A549 (cell line): ENCODE measurements at regions not wholly inside any gene's neighbourhood (a gene's known extent, or its start where the extent isn't known, plus 50 kb on each side); places are given as distances from the start of the nearest gene placed in this dataset.

Experiments
- ESRRA ChIP-seq: fragments of 150-350 bp; IDR thresholded peaks from 2 replicates; pipeline ENCODE4 v1.6.1; 2014; ENCODE audit warnings: mild to moderate bottlenecking, low read length, borderline replicate concordance
- HDAC2 ChIP-seq: fragments of 200-600 bp; sonication (generic); IDR thresholded peaks from 2 replicates; pipeline ENCODE4 v1.6.1; 2016
- JUNB ChIP-seq: fragments of >200 bp; sonication (Bioruptor Twin); formaldehyde crosslinking; IDR thresholded peaks from 2 replicates; pipeline ENCODE4 v1.6.1; 2016
- NFE2L2 ChIP-seq: fragments of 150-350 bp; conservative IDR thresholded peaks from 2 replicates; pipeline ENCODE4 v1.6.1; 2014; ENCODE audit warnings: low read length
- RFX5 ChIP-seq: fragments of 450-650 bp; IDR thresholded peaks from 2 replicates; pipeline ENCODE4 v1.7.1; 2014; ENCODE audit warnings: antibody characterized with exemption, mild to moderate bottlenecking, moderate library complexity
- ZSCAN20 ChIP-seq: fragments of 250-450 bp; sonication (Bioruptor Pico); IDR thresholded peaks from 2 replicates; pipeline ENCODE4 v1.8.0; 2022; ENCODE audit warnings: mild to moderate bottlenecking, moderate library complexity
- TF ChIP-seq, protein P1 (sequence below): fragments of >200 bp; sonication (Bioruptor Twin); formaldehyde crosslinking; IDR thresholded peaks from 3 replicates; pipeline ENCODE4 v1.5.1; 2016
- TF ChIP-seq, protein P2 (sequence below): fragments of 200-600 bp; sonication (generic); IDR thresholded peaks from 2 replicates; pipeline ENCODE4 v1.6.1; 2016; ENCODE audit warnings: antibody characterized with exemption, mild to moderate bottlenecking, moderate library complexity

DNA sequence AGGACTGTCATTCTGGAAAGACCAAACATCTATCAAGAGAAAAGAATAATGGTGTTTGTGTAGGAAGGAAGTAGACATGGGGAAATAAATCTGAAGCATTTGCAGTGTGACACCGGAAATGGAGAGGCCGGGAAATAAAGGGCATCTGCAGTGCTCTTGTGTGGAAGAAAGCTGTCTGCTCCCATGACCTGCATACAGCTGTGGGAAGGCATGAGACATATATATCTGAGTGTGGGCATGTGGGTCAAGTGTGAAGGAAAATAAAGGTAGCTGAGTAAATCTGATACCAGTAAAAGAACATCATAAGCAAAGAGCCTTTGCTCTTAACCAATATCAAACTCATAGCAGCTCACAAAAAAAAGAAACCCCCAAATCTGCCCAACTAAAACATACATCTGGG, 72.1 kb upstream of the OR5AK2 start:
- TF ChIP-seq, protein P1, sequence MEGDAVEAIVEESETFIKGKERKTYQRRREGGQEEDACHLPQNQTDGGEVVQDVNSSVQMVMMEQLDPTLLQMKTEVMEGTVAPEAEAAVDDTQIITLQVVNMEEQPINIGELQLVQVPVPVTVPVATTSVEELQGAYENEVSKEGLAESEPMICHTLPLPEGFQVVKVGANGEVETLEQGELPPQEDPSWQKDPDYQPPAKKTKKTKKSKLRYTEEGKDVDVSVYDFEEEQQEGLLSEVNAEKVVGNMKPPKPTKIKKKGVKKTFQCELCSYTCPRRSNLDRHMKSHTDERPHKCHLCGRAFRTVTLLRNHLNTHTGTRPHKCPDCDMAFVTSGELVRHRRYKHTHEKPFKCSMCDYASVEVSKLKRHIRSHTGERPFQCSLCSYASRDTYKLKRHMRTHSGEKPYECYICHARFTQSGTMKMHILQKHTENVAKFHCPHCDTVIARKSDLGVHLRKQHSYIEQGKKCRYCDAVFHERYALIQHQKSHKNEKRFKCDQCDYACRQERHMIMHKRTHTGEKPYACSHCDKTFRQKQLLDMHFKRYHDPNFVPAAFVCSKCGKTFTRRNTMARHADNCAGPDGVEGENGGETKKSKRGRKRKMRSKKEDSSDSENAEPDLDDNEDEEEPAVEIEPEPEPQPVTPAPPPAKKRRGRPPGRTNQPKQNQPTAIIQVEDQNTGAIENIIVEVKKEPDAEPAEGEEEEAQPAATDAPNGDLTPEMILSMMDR = no peak
- no peak for TF ChIP-seq NFE2L2
- no peak for TF ChIP-seq ZSCAN20
- TF ChIP-seq ESRRA = no peak
- TF ChIP-seq RFX5 = no peak
- TF ChIP-seq HDAC2 = no peak
- TF ChIP-seq JUNB = no peak
- TF ChIP-seq, protein P2, sequence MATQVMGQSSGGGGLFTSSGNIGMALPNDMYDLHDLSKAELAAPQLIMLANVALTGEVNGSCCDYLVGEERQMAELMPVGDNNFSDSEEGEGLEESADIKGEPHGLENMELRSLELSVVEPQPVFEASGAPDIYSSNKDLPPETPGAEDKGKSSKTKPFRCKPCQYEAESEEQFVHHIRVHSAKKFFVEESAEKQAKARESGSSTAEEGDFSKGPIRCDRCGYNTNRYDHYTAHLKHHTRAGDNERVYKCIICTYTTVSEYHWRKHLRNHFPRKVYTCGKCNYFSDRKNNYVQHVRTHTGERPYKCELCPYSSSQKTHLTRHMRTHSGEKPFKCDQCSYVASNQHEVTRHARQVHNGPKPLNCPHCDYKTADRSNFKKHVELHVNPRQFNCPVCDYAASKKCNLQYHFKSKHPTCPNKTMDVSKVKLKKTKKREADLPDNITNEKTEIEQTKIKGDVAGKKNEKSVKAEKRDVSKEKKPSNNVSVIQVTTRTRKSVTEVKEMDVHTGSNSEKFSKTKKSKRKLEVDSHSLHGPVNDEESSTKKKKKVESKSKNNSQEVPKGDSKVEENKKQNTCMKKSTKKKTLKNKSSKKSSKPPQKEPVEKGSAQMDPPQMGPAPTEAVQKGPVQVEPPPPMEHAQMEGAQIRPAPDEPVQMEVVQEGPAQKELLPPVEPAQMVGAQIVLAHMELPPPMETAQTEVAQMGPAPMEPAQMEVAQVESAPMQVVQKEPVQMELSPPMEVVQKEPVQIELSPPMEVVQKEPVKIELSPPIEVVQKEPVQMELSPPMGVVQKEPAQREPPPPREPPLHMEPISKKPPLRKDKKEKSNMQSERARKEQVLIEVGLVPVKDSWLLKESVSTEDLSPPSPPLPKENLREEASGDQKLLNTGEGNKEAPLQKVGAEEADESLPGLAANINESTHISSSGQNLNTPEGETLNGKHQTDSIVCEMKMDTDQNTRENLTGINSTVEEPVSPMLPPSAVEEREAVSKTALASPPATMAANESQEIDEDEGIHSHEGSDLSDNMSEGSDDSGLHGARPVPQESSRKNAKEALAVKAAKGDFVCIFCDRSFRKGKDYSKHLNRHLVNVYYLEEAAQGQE = no peak
